Natural killer cell (primary cell): ENCODE measurements at regions not wholly inside any gene's neighbourhood (a gene's known extent, or its start where the extent isn't known, plus 50 kb on each side); places are given as distances from the start of the nearest gene placed in this dataset.

Experiments
- ATAC-seq, 3 donors: fragments of 150-1000 bp in 2 of 3; fragments of 200-7000 bp in 1 of 3; cut with Tn5 transposase; 1 replicate in 1 of 3; 2 replicates in 2 of 3; pipeline ENCODE4 v1.10.0; 2021; ENCODE audit warnings: mild to moderate bottlenecking in 2 of 3, moderate library complexity in 2 of 3
- DNase-seq, 2 donors: peaks; one replicate each; pipeline versions ENCODE4 v3.0.0 to v3.0.0-alpha.2; 2013 to 2021; ENCODE audit warnings: mixed read lengths in 1 of 2
- H3K27ac ChIP-seq: one replicate; pipeline ENCODE4 v1.5.1; 2013; ENCODE audit warnings: mild to moderate bottlenecking, low read length
- H3K27me3 ChIP-seq: one replicate; pipeline ENCODE4 v1.6.1; 2013; ENCODE audit warnings: low read length; ENCODE audit not compliant: control insufficient read depth, insufficient read depth
- H3K36me3 ChIP-seq: one replicate; pipeline ENCODE4 v1.6.1; 2013; ENCODE audit warnings: low read length; ENCODE audit not compliant: control insufficient read depth, insufficient read depth
- H3K4me1 ChIP-seq: one replicate; pipeline ENCODE4 v1.6.1; 2013; ENCODE audit warnings: low read length; ENCODE audit not compliant: control insufficient read depth, insufficient read depth
- H3K4me3 ChIP-seq: one replicate; pipeline ENCODE4 v1.5.1; 2013; ENCODE audit warnings: low read length
- H3K9me3 ChIP-seq: one replicate; pipeline ENCODE4 v1.6.1; 2013; ENCODE audit warnings: low read length; ENCODE audit not compliant: control insufficient read depth, insufficient read depth
- H3K27ac Mint-ChIP-seq, 2 donors: one replicate each; pipeline ENCODE4 v1.8.0; 2022; ENCODE audit warnings: mild to moderate bottlenecking in 2 of 2, mixed read lengths in 2 of 2, moderate library complexity in 1 of 2
- H3K27me3 Mint-ChIP-seq, 2 donors: one replicate each; pipeline ENCODE4 v1.8.0; 2022; ENCODE audit warnings: low read depth in 2 of 2, mixed read lengths in 2 of 2
- H3K36me3 Mint-ChIP-seq: one replicate; pipeline ENCODE4 v1.8.0; 2022; ENCODE audit warnings: mixed read lengths
- H3K4me1 Mint-ChIP-seq, 2 donors: one replicate each; pipeline ENCODE4 v1.8.0; 2022; ENCODE audit warnings: mixed read lengths in 2 of 2
- H3K4me3 Mint-ChIP-seq: one replicate; pipeline ENCODE4 v1.8.0; 2022; ENCODE audit warnings: mild to moderate bottlenecking, moderate library complexity, mixed read lengths
- H3K9me3 Mint-ChIP-seq, 2 donors: one replicate each; pipeline ENCODE4 v1.8.0; 2022; ENCODE audit warnings: mixed read lengths in 2 of 2
- CTCF ChIP-seq: fragments of 200-600 bp; IDR thresholded peaks from one replicate; pipeline ENCODE4 v1.8.0; 2022; ENCODE audit warnings: antibody characterized with exemption
- WGBS: methylation state at CpG from one replicate; pipeline ENCODE4 v1.1.7; 2013; ENCODE audit warnings: missing lambda C conversion rate; ENCODE audit not compliant: insufficient coverage; 5-methylcytosine and 5-hydroxymethylcytosine counted together
- intact Hi-C: fragments of 100-400 bp; cut with micrococcal nuclease; formaldehyde crosslinking; loops from one replicate; pipeline ENCODE4 v1.14.2; 2022

- TF ChIP-seq CTCF: no peak
- H3K27me3 Mint-ChIP-seq: no peaks in the 10 kb centered on the region
- H3K27ac Mint-ChIP-seq: no peak overlapping the region
Observed at GRCh38 chr13:38519229-38519911, 167.5 kb upstream of the FREM2 start.

DNA sequence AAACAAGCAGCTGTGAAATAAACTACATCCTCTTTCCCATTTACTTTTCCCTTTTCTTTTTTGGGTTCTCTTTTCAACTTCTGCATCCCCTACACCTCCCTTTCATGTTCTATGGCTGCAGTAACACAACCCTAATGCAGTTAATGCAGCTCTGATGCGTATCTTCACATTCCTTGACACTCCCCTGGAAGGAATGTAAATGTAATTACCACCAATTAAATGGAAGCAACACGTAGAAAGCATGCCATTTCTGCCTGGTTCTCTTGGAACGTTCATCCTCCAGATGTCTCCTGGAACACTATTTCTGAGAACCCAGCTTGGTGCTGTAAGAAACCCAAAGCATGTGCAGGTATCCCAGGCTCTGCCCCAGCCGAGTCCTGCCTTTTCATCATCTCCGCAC, 166.8 kb upstream of the FREM2 start:
- TF ChIP-seq CTCF: no peak
- Histone ChIP-seq H3K4me1 (no peaks in the 10 kb centered on the region), H3K27ac (no peak overlapping the region), H3K4me3 (no peak overlapping the region), H3K36me3 (no peaks in the 10 kb centered on the region), H3K27me3 (no peaks in the 10 kb centered on the region), H3K9me3 (no peaks in the 10 kb centered on the region)
- WGBS: 78% methylated on average over 5 of the region's 5 CpGs
- no peak overlapping the region for H3K4me3 Mint-ChIP-seq
- no peaks in the 10 kb centered on the region for H3K36me3 Mint-ChIP-seq
- intact Hi-C loops: no loop called here
- H3K27ac Mint-ChIP-seq: no peak overlapping the region
- no peaks in the 10 kb centered on the region for H3K4me1 Mint-ChIP-seq
- DNase-seq: no peak
- no peaks in the 10 kb centered on the region for H3K27me3 Mint-ChIP-seq
- no peak for ATAC-seq
- peaks cover 4 to 12% of the 10 kb centered on the region in 2 donors for H3K9me3 Mint-ChIP-seq

More at GRCh38 chr13:38519229-38519911, 167.5 kb upstream of the FREM2 start:
- DNase-seq: no peak
- 77% methylated on average over 5 of the region's 6 CpGs for WGBS
- no peaks in the 10 kb centered on the region for H3K36me3 Mint-ChIP-seq
- H3K36me3 ChIP-seq: no peaks in the 10 kb centered on the region
- ATAC-seq: no peak
- H3K9me3 Mint-ChIP-seq: peaks cover 4 to 13% of the 10 kb centered on the region in 2 donors
- intact Hi-C loops: no loop called here
- no peak overlapping the region for H3K4me3 ChIP-seq
- no peak overlapping the region for H3K4me3 Mint-ChIP-seq
- no peaks in the 10 kb centered on the region for H3K9me3 ChIP-seq
- H3K4me1 ChIP-seq: no peaks in the 10 kb centered on the region
- H3K27me3 ChIP-seq: no peaks in the 10 kb centered on the region
- no peak overlapping the region for H3K27ac ChIP-seq
- H3K4me1 Mint-ChIP-seq: no peaks in the 10 kb centered on the region

- DNase-seq: no peak
- no peak overlapping the region for H3K27ac Mint-ChIP-seq
Observed at GRCh38 chr13:38527140-38527539, 159.7 kb upstream of the FREM2 start.

More at GRCh38 chr13:38527140-38527539, 159.7 kb upstream of the FREM2 start:
- WGBS: 71% methylated on average over 5 of the region's 5 CpGs
- Histone ChIP-seq H3K9me3 (no peaks in the 10 kb centered on the region), H3K27ac (no peak overlapping the region), H3K4me1 (no peaks in the 10 kb centered on the region), H3K4me3 (no peak overlapping the region), H3K27me3 (no peaks in the 10 kb centered on the region), H3K36me3 (no peaks in the 10 kb centered on the region)
- H3K4me3 Mint-ChIP-seq: no peak overlapping the region
- no peaks in the 10 kb centered on the region for H3K4me1 Mint-ChIP-seq
- no peaks in the 10 kb centered on the region for H3K27me3 Mint-ChIP-seq
- no peak for TF ChIP-seq CTCF
- H3K36me3 Mint-ChIP-seq: no peaks in the 10 kb centered on the region
- ATAC-seq: no peak
- peaks cover 0 to 9% of the 10 kb centered on the region in 2 donors for H3K9me3 Mint-ChIP-seq
- intact Hi-C loops: no loop called here
